Activated CD4-positive, alpha-beta T cell treated with anti-CD3 and anti-CD28 coated beads, Interleukin-2, Interleukin-4, amounts not matched to agents 100 ng/mL and 50 ng/mL, durations not matched to agents 16 hours and 8 hours (primary cell): ENCODE measurements at regions not wholly inside any gene's neighbourhood (a gene's known extent, or its start where the extent isn't known, plus 50 kb on each side); places are given as distances from the start of the nearest gene placed in this dataset.
"Not testable (repeated sequence)": the region's sequence is repeated elsewhere in the genome, so short reads cannot be mapped to it uniquely, and the experiment has no call there.

Experiments
- DNase-seq: peaks from one replicate; pipeline ENCODE4 v3.0.0-alpha.2; 2020; ENCODE audit warnings: low spot score

- no peak for DNase-seq
Measured at GRCh38 chr3:106399761-106400160, 530.9 kb upstream of the CBLB start.

DNA sequence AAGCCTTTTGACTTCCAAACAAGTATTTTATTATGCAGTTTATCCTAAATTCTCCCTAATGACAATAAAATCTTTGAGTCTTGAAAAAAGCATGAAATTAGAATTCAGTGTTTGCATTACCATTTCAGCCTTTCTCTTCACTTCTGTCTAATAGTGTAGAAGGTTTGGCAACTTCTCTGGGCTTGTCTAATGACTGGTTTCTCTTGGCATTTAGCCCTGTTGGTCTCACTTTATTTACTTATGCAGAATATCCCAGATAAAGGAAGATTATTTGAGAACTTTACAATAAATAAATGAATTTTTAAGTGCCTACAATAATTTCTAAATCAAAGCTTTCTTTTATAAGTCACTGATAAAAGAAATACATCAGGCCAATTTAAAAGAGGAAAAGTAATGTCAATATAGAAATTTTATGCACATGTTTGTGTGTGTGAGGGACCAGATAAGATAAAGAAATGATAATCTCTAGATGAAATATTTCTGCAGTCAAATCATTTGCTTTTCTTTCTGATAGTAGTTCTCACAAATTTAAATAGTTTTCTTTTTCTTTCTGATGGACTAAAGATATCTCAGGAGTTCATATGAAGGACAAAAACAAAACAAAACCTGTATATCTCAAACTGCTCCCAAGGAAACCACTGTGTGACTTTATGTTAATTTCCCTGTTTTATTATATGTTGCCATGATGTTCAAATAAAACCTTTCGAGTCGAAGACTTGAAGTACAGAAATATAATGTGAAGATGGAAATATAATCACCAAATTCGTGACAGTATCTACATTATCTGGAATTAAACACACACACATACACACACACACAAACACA lies 533.1 kb upstream of the CBLB start:
- no peak for DNase-seq

GRCh38 chr3:106403371-106404145 lies 534.7 kb upstream of the CBLB start:
- no peak for DNase-seq

DNA sequence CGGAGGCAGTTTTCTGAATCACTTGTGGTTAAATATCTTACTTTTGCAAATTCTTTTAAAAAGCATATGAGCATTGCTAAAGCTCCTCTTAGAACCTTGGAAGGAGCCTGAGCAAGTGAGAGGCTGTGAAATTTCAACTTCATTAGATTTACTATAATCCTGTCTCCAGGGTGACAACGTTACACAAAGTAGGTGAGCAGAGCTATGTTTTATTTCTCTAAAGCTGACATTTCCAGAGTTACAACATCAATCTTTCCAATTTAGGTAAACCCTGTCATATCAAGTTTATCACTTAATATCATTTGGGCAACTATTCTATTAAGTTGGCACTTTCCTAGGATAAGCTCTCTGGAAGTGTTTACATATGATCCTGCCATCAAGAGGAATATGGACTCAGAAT lies 544.9 kb upstream of the CBLB start:
- no peak for DNase-seq

- DNase-seq: no peak
Measured at GRCh38 chr3:106420628-106421027, 551.8 kb upstream of the CBLB start.

DNA sequence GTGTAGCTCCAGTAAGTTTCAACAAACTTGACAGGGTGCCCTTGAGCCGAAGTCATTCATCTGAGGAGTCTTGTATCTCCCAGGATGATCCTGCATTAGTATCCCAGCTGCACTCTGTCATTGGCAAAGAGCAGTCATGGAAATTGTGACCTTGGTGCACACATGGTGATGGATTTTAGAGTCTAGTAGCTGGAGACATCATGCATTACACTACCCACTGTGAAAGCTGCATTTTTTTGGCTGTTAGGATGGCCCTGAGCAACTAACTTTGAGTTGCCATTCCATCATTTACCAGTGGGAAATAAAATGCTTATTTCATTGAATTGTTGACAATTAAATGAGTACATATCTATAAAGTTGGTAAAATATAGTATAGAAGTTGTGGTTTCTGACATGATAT lies 552.6 kb upstream of the CBLB start:
- no peak for DNase-seq

DNA sequence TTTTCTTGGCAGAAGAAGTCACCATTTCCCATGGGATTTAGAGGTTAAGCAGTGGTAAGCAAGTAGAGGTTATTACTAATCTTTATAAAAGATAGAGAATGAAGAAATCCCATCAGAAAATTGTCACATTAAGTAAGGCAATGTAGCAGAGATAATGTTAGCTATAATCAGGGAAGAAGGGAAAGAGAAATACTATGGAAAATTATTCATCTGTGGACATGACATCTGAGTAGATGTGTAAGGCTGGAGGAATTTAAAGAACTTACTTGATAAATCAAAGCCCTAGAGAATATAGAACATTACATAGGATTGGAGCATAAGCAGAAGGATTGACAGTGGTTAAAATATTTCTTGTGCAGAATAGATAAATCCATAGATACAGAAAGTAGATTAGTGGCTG lies 553.1 kb upstream of the CBLB start:
- DNase-seq: no peak

- peak; percentile 82 for DNase-seq
Measured at GRCh38 chr3:106423321-106424225, 554.8 kb upstream of the CBLB start.

DNA sequence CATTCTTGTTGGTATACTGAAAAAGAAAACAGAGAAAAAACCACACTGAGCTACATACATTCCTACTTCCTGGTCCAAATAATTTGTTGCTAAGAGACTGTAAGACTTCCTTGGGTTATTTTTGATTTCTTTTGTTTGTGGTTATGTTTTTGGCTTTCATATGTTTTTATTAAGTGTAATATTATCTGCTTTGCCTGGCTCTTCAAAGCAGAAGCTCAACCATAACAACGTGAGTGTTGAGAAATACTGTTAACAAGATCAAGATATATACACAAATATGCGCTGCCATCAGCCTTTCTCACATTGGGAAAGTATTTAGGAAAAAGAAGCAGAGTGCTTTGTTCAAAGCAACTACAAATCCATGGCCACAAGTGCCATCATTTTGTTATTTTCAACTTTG lies 556.2 kb upstream of the CBLB start:
- DNase-seq: peak; percentile 18

DNA sequence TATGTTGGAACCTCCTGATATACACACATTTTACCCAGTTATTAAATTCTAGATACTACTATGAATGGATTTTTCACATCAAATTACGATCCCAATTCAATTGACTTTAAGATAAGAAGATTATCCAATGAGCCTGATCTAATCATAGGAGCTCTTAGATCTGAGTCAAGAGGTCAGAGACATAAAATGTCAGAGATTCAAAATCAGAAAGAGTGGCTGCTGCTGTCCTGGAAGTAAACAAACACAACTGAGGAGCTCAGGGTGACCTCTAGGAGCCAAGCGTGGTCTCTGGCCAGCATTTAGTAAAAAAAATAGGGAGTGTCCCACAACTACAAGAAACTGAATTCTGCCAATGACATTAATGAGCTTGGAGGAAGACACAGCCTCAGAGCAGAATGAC lies 557.1 kb upstream of the CBLB start:
- no peak for DNase-seq

- peak; percentile 79 for DNase-seq
Measured at GRCh38 chr3:106428565-106428994, 559.8 kb upstream of the CBLB start.

GRCh38 chr3:106431721-106432120 lies 562.9 kb upstream of the CBLB start:
- no peak for DNase-seq

DNA sequence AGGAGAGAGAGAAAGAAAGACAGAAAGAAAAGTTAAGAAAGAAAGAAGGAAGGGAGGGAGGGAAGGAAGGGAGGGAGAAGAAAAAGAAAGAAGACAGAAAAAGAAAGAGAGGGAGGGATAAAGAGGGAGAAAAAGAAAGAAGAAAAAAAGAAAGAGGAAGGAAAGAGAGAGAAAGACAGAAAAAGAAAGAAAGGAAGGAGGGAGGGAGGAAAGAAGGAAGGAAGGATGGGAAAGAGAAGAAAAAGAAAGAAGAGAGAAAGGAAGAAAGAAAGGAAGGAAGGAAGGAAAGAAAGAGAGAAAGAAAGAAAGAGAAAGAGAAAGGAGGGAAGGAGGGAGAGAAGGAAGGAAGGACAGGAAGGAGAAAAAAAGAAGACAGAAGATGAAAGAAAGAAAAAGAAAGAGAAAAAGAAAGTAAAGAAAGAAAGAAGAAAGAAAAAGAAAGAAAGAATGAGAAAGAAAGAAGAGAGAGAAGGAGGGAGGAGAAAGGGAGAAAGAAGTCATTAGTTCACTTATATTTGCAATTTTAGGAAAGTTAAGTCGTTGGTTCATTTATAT lies 567.2 kb upstream of the CBLB start:
- no peak for DNase-seq

GRCh38 chr3:106438887-106439286 lies 570.1 kb upstream of the CBLB start:
- DNase-seq: no peak

DNA sequence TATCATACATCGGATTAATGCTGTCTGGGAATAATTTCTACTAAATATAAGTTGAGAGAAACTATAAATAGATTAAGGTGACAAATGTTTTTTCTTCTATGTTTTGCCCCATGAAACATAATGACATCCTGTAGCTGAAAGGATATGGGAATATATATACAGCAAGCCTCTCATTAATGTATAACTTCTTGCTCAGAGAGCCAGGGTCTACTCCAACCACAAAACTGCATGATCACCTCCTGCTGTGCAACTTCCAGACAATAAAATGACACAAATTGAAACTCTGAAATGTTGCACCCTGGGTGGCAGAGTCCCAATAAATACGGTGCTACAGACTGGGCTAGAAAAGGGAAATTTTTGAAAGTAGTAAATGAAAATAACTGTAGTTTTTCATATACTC lies 571.9 kb upstream of the CBLB start:
- no peak for DNase-seq

GRCh38 chr3:106446271-106446670 lies 577.5 kb upstream of the CBLB start:
- no peak for DNase-seq

DNA sequence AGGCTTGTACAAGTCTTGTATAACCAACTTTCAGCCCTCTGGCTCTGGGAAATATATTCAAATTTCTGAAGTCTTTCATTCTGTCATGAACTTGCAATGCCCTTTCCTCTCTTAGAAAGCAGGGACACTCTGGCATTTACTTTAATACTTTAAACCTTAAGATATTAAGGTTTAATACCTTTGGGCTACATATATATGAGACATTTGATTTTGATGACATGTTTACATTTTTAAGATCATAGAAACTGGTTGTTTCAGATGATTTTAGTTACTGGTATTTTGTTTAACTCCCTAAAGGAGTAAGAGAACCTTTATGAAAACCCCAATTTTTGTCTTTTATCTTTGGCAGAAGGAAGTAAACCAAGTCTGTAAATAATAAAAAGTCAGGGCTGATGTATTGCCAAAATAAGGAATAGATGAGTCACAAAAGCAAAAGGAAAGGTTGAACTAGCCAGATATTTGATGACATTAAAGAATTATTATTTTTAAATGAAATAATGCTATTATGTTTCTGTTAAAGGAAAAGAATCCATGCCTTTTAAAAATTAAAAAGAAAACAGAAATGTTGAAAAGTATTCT lies 579.0 kb upstream of the CBLB start:
- DNase-seq: no peak

DNA sequence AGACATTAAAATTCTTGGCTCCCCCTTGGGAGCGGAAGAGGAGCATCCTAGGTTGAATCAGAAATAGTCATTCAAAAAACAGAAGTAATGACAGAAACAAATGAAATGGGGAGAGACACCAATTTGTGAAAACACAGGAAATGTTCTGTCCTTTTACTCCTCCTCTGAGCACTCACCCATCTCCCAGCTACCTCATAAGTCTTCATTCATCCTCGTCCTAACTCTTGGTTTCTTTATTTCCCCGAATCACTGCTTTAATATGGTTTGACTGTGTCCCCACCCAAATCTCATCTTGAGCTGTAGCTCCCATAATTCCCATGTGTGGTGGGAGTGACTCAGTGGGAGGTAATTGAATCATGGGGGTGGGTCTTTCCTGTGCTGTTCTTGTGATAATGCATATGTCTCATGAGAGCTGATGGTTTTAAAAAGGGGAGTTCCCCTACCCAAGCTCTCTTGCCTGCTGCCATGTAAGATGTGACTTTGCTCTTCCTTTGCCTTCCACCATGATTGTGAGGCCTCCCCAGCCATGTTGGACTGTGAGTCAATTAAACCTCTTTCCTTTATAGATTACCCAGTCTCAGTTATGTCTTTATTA lies 579.7 kb upstream of the CBLB start:
- DNase-seq: not testable (repeated sequence)

DNA sequence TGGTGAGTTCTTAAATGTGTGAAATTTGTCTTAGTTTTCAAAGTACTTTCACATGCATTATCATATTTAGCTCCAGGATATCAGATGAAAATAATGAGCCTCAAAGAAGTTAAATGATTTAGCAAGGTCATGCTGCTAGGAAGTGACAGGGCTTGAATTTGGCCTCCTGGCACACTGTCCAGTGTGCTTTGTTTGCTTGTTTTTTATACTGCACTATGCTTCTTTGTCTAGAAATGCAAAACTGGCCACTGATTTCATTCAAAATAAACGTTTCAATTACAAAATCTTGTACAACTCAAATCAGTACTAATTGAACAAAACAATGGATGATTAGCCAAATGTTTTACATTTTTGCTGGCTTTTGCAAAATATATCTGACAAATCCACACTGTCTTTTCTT lies 583.3 kb upstream of the CBLB start:
- DNase-seq: no peak

DNA sequence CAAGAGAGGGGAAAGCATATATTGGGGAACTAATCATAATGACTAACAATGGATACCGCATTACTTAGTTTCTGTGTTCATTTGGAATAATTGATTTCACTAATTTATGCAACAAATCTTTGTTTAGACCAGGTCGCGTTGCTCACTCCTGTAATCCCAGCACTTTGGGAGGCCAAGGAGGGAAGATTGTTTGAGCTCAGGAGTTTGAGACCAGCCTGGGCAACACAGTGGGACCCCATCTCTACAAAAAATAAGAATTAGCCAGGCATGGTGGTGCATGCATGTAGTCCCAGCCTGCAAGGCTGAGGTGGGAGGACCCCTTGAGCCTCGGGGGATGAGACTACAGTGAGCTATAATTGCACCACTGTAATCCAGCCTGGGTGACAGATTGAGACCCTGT lies 585.7 kb upstream of the CBLB start:
- DNase-seq: no peak
